ENCODE measurements at regions not wholly inside any gene's neighbourhood (a gene's known extent, or its start where the extent isn't known, plus 50 kb on each side); places are given as distances from the start of the nearest gene placed in this dataset.

- no peak for TF ChIP-seq POLR2A (IDR thresholded peaks at IDR 0.05; ENCODE audit: low read depth, low read length)
- no peak for TF ChIP-seq POLR2AphosphoS5 (IDR thresholded peaks at IDR 0.05; ENCODE audit: low read depth, low read length)
- TF ChIP-seq TAF1 (IDR thresholded peaks at IDR 0.05; ENCODE audit: low read depth, low read length) = no peak
These were observed 206.8 kb upstream of the TNP1 start for GRCh38 chr2:217066510-217067270.
